OCI-LY3 (cell line): ENCODE measurements at regions not wholly inside any gene's neighbourhood (a gene's known extent, or its start where the extent isn't known, plus 50 kb on each side); places are given as distances from the start of the nearest gene placed in this dataset.

Source experiments
- H2AFZ ChIP-seq: fragments of 200-600, 300-600 bp; shearing (Covaris generic); 2 replicates; pipeline ENCODE4 v1.6.0; 2014; ENCODE audit warnings: antibody characterized with exemption, low read depth, low read length
- H3K27ac ChIP-seq: fragments of 200-600, 300-600 bp; sonication (generic); 2 replicates; pipeline ENCODE4 v1.5.1; 2014; ENCODE audit warnings: mild to moderate bottlenecking, low read length, moderate library complexity, mixed read lengths
- H3K27me3 ChIP-seq: fragments of 200-600, 300-600 bp; sonication (generic); 2 replicates; pipeline ENCODE4 v1.6.1; 2014; ENCODE audit warnings: low read depth, low read length, mixed read lengths
- H3K36me3 ChIP-seq: fragments of 200-600, 300-600 bp; sonication (generic); replicated peaks from 2 replicates; pipeline ENCODE3; 2014; ENCODE audit warnings: low read depth, low read length, mixed read lengths
- H3K4me1 ChIP-seq: fragments of 300-600, 200-600 bp; sonication (generic); 2 replicates; pipeline ENCODE4 v1.6.1; 2014; ENCODE audit warnings: low read length, mixed read lengths
- H3K4me2 ChIP-seq: fragments of 200-600, 300-600 bp; sonication (generic); 2 replicates; pipeline ENCODE4 v1.6.1; 2014; ENCODE audit warnings: low read length, mixed read lengths
- H3K4me3 ChIP-seq: fragments of 300-600, 200-600 bp; sonication (generic); 2 replicates; pipeline ENCODE4 v1.5.1; 2014; ENCODE audit warnings: antibody characterized with exemption, mild to moderate bottlenecking, low read length, moderate library complexity
- H3K79me2 ChIP-seq: fragments of 300-600, 200-600 bp; shearing (Covaris generic); 2 replicates; pipeline ENCODE4 v1.6.1; 2014; ENCODE audit warnings: mild to moderate bottlenecking, low read length, mixed read lengths
- H3K9ac ChIP-seq: fragments of 300-600, 200-600 bp; shearing (Covaris generic); 2 replicates; pipeline ENCODE4 v1.6.0; 2014; ENCODE audit warnings: mild to moderate bottlenecking, low read length, moderate library complexity
- H3K9me3 ChIP-seq: fragments of 200-600, 300-600 bp; shearing (Covaris generic); 2 replicates; pipeline ENCODE4 v1.6.1; 2014; ENCODE audit warnings: low read length, mixed read lengths; ENCODE audit not compliant: insufficient read depth
- H4K20me1 ChIP-seq: fragments of 200-600, 300-600 bp; sonication (generic); 2 replicates; pipeline ENCODE4 v1.6.1; 2016; ENCODE audit warnings: low read length, mixed read lengths; ENCODE audit not compliant: insufficient read depth
- EZH2phosphoT487 ChIP-seq: fragments of 200-600 bp; shearing (Covaris generic); IDR thresholded peaks from 2 replicates; pipeline ENCODE4 v1.6.1; 2018; ENCODE audit warnings: antibody characterized with exemption, mixed run types, low read depth
- TF ChIP-seq, protein P1 (sequence below): fragments of 200-600, 300-600 bp; sonication (generic); IDR thresholded peaks from 2 replicates; pipeline ENCODE4 v1.5.1; 2014; ENCODE audit warnings: antibody characterized with exemption, low read length, low read depth

DNA sequence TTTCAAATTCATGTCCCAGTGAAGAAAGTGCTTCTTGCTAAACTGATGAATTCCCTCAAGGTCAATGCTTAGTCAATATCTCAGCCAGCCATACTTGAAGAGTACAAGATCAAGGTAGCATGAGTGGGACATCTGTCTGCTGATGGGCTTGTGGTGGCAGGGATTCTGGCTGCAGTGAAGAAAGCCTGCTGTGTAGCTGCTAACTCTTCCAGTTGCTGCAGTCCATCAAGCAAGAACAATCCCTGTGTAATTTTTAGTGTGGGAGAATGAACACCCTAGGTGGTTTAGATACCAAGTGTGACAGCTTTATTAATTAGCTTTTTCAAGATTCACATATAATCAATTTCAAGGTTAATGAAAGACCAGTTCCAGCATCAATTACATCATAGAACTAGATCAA lies 443.9 kb downstream of the TAF11L14 start:
- Histone ChIP-seq H3K4me3 (no peak overlapping the region), H2AFZ (no peak overlapping the region)

DNA sequence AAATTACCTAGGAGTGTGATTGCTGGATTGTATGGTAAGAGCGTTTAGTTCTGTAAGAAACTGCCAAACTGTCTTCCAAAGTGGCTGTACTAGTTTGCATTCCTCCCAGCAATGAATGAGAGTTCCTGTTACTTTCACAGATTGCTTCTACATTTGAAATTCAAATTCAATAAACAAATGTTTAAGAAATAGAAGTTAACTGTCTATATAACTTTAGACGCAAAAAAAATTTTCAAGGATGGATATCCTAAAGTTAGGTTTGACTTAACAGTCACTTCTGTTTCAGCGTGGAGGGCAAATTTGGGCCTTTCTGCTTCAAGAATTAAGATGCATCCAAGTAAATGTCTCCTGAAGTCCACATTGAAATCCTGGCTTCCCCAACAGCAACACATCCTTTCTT lies 445.6 kb downstream of the TAF11L14 start:
- no peak overlapping the region for H3K4me3 ChIP-seq
- H3K36me3 ChIP-seq = no peaks in the 10 kb centered on the region
- no peaks in the 10 kb centered on the region for H3K79me2 ChIP-seq
- H3K9ac ChIP-seq = no peak overlapping the region
- no peak overlapping the region for H3K27ac ChIP-seq
- no peak for TF ChIP-seq EZH2phosphoT487
- TF ChIP-seq, protein P1, sequence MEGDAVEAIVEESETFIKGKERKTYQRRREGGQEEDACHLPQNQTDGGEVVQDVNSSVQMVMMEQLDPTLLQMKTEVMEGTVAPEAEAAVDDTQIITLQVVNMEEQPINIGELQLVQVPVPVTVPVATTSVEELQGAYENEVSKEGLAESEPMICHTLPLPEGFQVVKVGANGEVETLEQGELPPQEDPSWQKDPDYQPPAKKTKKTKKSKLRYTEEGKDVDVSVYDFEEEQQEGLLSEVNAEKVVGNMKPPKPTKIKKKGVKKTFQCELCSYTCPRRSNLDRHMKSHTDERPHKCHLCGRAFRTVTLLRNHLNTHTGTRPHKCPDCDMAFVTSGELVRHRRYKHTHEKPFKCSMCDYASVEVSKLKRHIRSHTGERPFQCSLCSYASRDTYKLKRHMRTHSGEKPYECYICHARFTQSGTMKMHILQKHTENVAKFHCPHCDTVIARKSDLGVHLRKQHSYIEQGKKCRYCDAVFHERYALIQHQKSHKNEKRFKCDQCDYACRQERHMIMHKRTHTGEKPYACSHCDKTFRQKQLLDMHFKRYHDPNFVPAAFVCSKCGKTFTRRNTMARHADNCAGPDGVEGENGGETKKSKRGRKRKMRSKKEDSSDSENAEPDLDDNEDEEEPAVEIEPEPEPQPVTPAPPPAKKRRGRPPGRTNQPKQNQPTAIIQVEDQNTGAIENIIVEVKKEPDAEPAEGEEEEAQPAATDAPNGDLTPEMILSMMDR = no peak
- no peaks in the 10 kb centered on the region for H4K20me1 ChIP-seq
- no peaks in the 10 kb centered on the region for H3K9me3 ChIP-seq
- H2AFZ ChIP-seq = no peak overlapping the region
- H3K4me1 ChIP-seq = no peaks in the 10 kb centered on the region
- H3K27me3 ChIP-seq = no peaks in the 10 kb centered on the region
- no peak overlapping the region for H3K4me2 ChIP-seq

More for the DNA sequence above, 443.9 kb downstream of the TAF11L14 start:
- no peak overlapping the region for H3K9ac ChIP-seq
- no peaks in the 10 kb centered on the region for H3K79me2 ChIP-seq
- no peak overlapping the region for H3K4me2 ChIP-seq
- no peak for TF ChIP-seq EZH2phosphoT487
- TF ChIP-seq, protein P1 = no peak
- no peaks in the 10 kb centered on the region for H3K36me3 ChIP-seq
- H3K9me3 ChIP-seq = no peaks in the 10 kb centered on the region
- no peak overlapping the region for H3K27ac ChIP-seq
- no peaks in the 10 kb centered on the region for H3K4me1 ChIP-seq
- H4K20me1 ChIP-seq = no peaks in the 10 kb centered on the region
- no peaks in the 10 kb centered on the region for H3K27me3 ChIP-seq

DNA sequence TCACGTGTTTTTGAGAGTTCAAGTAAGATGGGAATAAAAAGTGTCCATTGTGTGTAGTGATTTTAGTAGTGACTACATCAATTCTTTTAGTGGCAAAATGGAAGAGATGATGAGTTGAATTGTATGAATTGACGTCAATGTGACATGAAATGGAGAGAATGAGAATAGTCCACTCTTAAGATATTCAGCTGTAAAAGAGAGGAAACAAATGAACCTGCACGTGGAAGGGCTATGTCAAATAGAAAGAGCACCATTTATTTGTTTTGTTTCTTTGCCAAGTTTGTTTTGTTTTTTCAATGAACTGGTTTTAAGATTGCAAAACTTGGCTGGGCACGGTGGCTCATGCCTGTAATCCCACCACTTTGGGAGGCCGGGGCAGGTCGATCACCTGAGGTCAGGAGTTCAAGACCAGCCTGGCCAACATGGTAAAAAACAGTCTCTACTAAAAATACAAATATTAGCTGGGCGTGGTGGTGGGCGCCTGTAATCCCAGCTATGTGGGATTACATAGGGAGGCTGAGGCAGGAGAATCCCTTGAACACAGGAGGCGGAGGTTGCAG lies 453.8 kb downstream of the TAF11L14 start:
- Histone ChIP-seq H3K4me2 (no peak overlapping the region), H3K79me2 (no peaks in the 10 kb centered on the region), H3K9me3 (no peaks in the 10 kb centered on the region), H3K4me1 (peaks cover 10% of the 10 kb centered on the region), H3K27ac (no peak overlapping the region), H2AFZ (no peak overlapping the region), H3K9ac (no peak overlapping the region), H3K27me3 (no peaks in the 10 kb centered on the region), H3K4me3 (no peak overlapping the region), H3K36me3 (no peaks in the 10 kb centered on the region), H4K20me1 (no peaks in the 10 kb centered on the region)
- TF ChIP-seq, protein P1 = no peak

DNA sequence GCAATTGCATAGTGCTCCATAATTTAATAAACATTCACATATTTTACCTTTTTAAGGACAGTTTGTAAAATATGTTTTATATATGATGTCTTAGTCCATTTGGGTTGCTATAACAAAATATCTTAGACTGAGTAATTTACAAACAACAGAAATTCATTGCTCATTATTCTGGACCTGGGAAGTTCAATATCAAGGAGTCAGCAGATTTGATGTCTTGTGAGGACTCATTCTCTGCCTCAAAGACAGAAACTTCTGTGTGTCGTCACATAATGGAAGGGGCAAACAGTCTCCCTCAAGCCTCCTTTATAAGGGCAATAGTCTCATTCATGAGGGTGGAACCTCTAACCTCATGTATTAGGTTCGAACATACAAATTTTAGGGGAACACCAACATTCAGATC lies 455.9 kb downstream of the TAF11L14 start:
- Histone ChIP-seq H3K9me3 (no peaks in the 10 kb centered on the region), H3K9ac (no peak overlapping the region), H3K4me1 (peaks cover 10% of the 10 kb centered on the region), H3K27ac (no peak overlapping the region), H3K4me3 (no peak overlapping the region), H2AFZ (no peak overlapping the region), H3K4me2 (no peak overlapping the region), H3K27me3 (no peaks in the 10 kb centered on the region), H3K36me3 (no peaks in the 10 kb centered on the region), H4K20me1 (no peaks in the 10 kb centered on the region), H3K79me2 (no peaks in the 10 kb centered on the region)
- TF ChIP-seq, protein P1 = no peak
- no peak for TF ChIP-seq EZH2phosphoT487
